A673 (cell line): ENCODE measurements at regions not wholly inside any gene's neighbourhood (a gene's known extent, or its start where the extent isn't known, plus 50 kb on each side); places are given as distances from the start of the nearest gene placed in this dataset.

Source experiments
- BruUV-seq: library from RNA; stranded (reverse); fragments of 400-500 nt; replicated peaks from 2 replicates; lab custom pipeline; 2021; lab: Mats Ljungman, UMichigan
- CTCF ChIA-PET: fragments of 300-600 bp; sonication (Branson Sonifier 250); formaldehyde crosslinking; loops from one replicate; lab custom pipeline; 2022; ENCODE audit warnings: antibody characterized with exemption; lab: Charles Lee
- POLR2A ChIA-PET: fragments of 300-600 bp; sonication (Branson Sonifier 250); formaldehyde crosslinking; loops from one replicate; lab custom pipeline; 2022; ENCODE audit warnings: antibody characterized with exemption; ENCODE audit not compliant: low non-redundant PET; lab: Charles Lee
- DNase-seq: peaks from one replicate; pipeline ENCODE4 v3.0.0-alpha.2; 2015; ENCODE audit warnings: low spot score
- H3K27ac ChIP-seq: fragments of 200-600 bp; sonication (generic); 2 replicates; pipeline ENCODE4 v1.5.1; 2016; ENCODE audit warnings: mixed run types, low read depth, mild to moderate bottlenecking, mixed read lengths, antibody characterized with exemption, low read length; ENCODE audit not compliant: poor library complexity, severe bottlenecking
- H3K27me3 ChIP-seq: fragments of 200-600 bp; sonication (generic); replicated peaks from 2 replicates; pipeline ENCODE4 v1.6.1; 2017; ENCODE audit warnings: mixed run types, low read depth, mild to moderate bottlenecking, mixed read lengths, antibody characterized with exemption, low read length; ENCODE audit not compliant: insufficient read depth, poor library complexity
- H3K36me3 ChIP-seq: fragments of 200-600 bp; sonication (generic); 2 replicates; pipeline ENCODE4 v1.6.1; 2016; ENCODE audit warnings: mixed run types, mild to moderate bottlenecking, mixed read lengths, antibody characterized with exemption, low read length; ENCODE audit not compliant: insufficient read depth, poor library complexity, severe bottlenecking
- H3K4me1 ChIP-seq: fragments of 200-600 bp; sonication (generic); 2 replicates; pipeline ENCODE4 v1.6.1; 2017; ENCODE audit warnings: mixed run types, mild to moderate bottlenecking, mixed read lengths, antibody characterized with exemption, low read length; ENCODE audit not compliant: insufficient read depth, poor library complexity, severe bottlenecking
- H3K4me3 ChIP-seq: fragments of 200-600 bp; sonication (generic); 2 replicates; pipeline ENCODE4 v1.5.1; 2016; ENCODE audit warnings: low read depth, mixed run types, mild to moderate bottlenecking, mixed read lengths, low read length; ENCODE audit not compliant: poor library complexity, severe bottlenecking
- H3K9me3 ChIP-seq: fragments of 200-600 bp; sonication (generic); 2 replicates; pipeline ENCODE4 v1.6.1; 2016; ENCODE audit warnings: mixed run types, low read depth, mild to moderate bottlenecking, mixed read lengths, antibody characterized with exemption, low read length; ENCODE audit not compliant: poor library complexity, severe bottlenecking
- EZH2 ChIP-seq: fragments of 200-600 bp; sonication (generic); IDR thresholded peaks from 2 replicates; pipeline ENCODE4 v1.6.1; 2017; ENCODE audit warnings: borderline replicate concordance, low read depth, mild to moderate bottlenecking, mixed read lengths, antibody characterized with exemption, low read length; ENCODE audit not compliant: poor library complexity, severe bottlenecking
- intact Hi-C: fragments of 100-400 bp; cut with micrococcal nuclease; formaldehyde crosslinking; loops from one replicate; pipeline ENCODE4 v1.10.0; 2022; ENCODE audit not compliant: unreplicated experiment
- TF ChIP-seq, protein P1 (sequence below): fragments of 300-800, 200-600 bp; sonication (generic); conservative IDR thresholded peaks from 2 replicates; pipeline ENCODE4 v1.5.1; 2017; ENCODE audit warnings: low read depth, mild to moderate bottlenecking, antibody characterized with exemption, low read length, moderate library complexity, mixed read lengths

- CTCF ChIA-PET: no interaction called here
- no TSS peak for BruUV-seq
- Histone ChIP-seq H3K4me1 (no peaks in the 10 kb centered on the region), H3K36me3 (no peaks in the 10 kb centered on the region), H3K27me3 (no peaks in the 10 kb centered on the region), H3K9me3 (no peaks in the 10 kb centered on the region), H3K4me3 (no peak overlapping the region), H3K27ac (no peak overlapping the region)
- no peak for DNase-seq
- TF ChIP-seq, protein P1, sequence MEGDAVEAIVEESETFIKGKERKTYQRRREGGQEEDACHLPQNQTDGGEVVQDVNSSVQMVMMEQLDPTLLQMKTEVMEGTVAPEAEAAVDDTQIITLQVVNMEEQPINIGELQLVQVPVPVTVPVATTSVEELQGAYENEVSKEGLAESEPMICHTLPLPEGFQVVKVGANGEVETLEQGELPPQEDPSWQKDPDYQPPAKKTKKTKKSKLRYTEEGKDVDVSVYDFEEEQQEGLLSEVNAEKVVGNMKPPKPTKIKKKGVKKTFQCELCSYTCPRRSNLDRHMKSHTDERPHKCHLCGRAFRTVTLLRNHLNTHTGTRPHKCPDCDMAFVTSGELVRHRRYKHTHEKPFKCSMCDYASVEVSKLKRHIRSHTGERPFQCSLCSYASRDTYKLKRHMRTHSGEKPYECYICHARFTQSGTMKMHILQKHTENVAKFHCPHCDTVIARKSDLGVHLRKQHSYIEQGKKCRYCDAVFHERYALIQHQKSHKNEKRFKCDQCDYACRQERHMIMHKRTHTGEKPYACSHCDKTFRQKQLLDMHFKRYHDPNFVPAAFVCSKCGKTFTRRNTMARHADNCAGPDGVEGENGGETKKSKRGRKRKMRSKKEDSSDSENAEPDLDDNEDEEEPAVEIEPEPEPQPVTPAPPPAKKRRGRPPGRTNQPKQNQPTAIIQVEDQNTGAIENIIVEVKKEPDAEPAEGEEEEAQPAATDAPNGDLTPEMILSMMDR: no peak
- no peak for TF ChIP-seq EZH2
- intact Hi-C loops: no loop called here
- POLR2A ChIA-PET: no interaction called here
Observed at GRCh38 chr7:41013117-41013516, 689.8 kb downstream of the INHBA start.

DNA sequence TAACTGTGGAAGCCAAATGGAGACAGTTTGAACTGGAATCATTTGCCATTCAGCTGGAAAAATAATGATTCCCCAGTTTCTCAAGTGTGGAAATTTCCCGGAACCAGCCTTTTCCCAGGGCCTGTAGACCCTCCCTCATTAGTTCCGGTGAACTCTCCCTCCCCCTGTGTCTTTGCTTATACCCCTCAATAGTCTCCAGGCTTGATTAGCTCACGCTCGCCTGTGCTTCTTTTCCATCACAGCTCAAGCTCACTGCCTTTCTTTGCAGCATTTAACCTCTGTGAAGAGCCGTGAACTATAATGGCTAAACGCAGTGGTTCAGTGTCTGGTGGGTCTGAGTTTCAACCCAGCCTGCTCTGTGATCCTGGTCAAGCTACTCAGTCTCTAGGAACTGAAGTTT, 690.8 kb downstream of the INHBA start:
- ChIA-PET CTCF (no interaction called here), POLR2A (interaction anchor here (0.7 kb wide), 1 partner anchor 766 kb away, joined by 3 read pairs; no protein-coding TSS in a partner anchor)
- Histone ChIP-seq H3K27ac (no peak overlapping the region), H3K4me1 (no peaks in the 10 kb centered on the region), H3K36me3 (no peaks in the 10 kb centered on the region), H3K27me3 (no peaks in the 10 kb centered on the region), H3K4me3 (no peak overlapping the region), H3K9me3 (no peaks in the 10 kb centered on the region)
- no TSS peak for BruUV-seq
- intact Hi-C loops: no loop called here
- DNase-seq: no peak
- TF ChIP-seq, protein P1: no peak
- TF ChIP-seq EZH2: no peak

DNA sequence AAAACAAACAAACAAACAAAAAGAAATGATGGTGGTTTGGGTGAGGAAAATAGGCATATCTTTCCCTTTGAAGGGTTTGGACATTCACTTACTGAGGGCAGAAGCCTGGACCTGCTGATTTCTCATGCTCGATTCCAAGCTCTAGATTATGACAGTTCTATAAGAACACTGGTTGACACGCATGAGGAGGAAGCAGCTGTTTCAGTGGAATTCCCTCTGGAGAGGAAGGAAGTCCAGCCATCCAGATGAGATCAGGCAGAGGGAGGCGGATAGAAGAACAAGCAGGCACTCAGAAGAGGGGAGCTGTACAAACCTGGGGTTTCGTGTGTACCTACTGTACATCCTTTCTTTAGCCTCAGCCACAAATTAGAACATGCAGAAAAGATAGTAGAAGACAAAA, 691.9 kb downstream of the INHBA start:
- no peaks in the 10 kb centered on the region for H3K4me1 ChIP-seq
- CTCF ChIA-PET: no interaction called here
- H3K27ac ChIP-seq: no peak overlapping the region
- POLR2A ChIA-PET: no interaction called here
- BruUV-seq: no TSS peak
- TF ChIP-seq, protein P1: no peak
- no peak for TF ChIP-seq EZH2
- no peaks in the 10 kb centered on the region for H3K36me3 ChIP-seq
- no peaks in the 10 kb centered on the region for H3K9me3 ChIP-seq
- H3K4me3 ChIP-seq: no peak overlapping the region
- intact Hi-C loops: no loop called here
- H3K27me3 ChIP-seq: no peaks in the 10 kb centered on the region
- no peak for DNase-seq
